ENCODE measurements at regions not wholly inside any gene's neighbourhood (a gene's known extent, or its start where the extent isn't known, plus 50 kb on each side); places are given as distances from the start of the nearest gene placed in this dataset.

DNA sequence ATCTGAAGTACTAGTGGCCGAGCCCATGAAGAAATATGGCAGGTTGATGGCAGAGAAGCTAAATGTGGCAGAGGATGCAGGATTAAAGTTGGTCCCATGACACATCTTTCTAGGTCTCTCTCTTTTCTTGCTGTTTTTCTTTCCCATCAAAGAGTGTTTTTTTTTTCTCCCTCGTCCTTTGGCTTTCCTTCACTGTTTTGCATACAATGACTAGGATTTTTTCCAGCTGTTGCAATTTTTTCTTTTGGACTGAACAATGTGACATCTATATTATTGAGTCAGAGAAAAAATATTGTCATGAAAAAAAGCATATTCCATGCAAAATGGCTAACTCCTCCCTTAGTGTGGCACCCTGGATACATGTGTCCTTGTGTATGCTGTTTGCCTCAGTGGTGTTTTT lies 939.5 kb upstream of the FANCL start:
- TF ChIP-seq JUNB (IDR thresholded peaks at IDR 0.05), result no peak
- TF ChIP-seq CHD2 (IDR thresholded peaks at IDR 0.05; ENCODE audit: borderline replicate concordance, low read depth, low read length), result no peak
- TF ChIP-seq, protein P1, sequence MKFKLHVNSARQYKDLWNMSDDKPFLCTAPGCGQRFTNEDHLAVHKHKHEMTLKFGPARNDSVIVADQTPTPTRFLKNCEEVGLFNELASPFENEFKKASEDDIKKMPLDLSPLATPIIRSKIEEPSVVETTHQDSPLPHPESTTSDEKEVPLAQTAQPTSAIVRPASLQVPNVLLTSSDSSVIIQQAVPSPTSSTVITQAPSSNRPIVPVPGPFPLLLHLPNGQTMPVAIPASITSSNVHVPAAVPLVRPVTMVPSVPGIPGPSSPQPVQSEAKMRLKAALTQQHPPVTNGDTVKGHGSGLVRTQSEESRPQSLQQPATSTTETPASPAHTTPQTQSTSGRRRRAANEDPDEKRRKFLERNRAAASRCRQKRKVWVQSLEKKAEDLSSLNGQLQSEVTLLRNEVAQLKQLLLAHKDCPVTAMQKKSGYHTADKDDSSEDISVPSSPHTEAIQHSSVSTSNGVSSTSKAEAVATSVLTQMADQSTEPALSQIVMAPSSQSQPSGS (IDR thresholded peaks at IDR 0.05; ENCODE audit: low read length), result no peak
- TF ChIP-seq SPI1 (IDR thresholded peaks at IDR 0.05; ENCODE audit: borderline replicate concordance, insufficient read depth, low read depth, low read length), result no peak
- no peak for TF ChIP-seq NRF1 (conservative IDR thresholded peaks at IDR 0.05; ENCODE audit: low read depth, low read length)

Measured in GM12878 (cell line).